Kidney epithelial cell (primary cell): ENCODE measurements at regions not wholly inside any gene's neighbourhood (a gene's known extent, or its start where the extent isn't known, plus 50 kb on each side); places are given as distances from the start of the nearest gene placed in this dataset.
"Not testable (repeated sequence)": the region's sequence is repeated elsewhere in the genome, so short reads cannot be mapped to it uniquely, and the experiment has no call there.

Experiments used
- DNase-seq: peaks from one replicate; pipeline ENCODE4 v3.0.0-alpha.2; 2010; ENCODE audit warnings: low read depth
- H3K27me3 ChIP-seq: 2 replicates; pipeline ENCODE4 v1.6.0; 2011; ENCODE audit warnings: low read length; ENCODE audit not compliant: control insufficient read depth, insufficient read depth
- H3K36me3 ChIP-seq: 2 replicates; pipeline ENCODE4 v1.5.1; 2011; ENCODE audit warnings: low read length; ENCODE audit not compliant: control insufficient read depth, insufficient read depth
- H3K4me3 ChIP-seq: 2 replicates; pipeline ENCODE4 v1.5.1; 2011; ENCODE audit warnings: low read depth, mild to moderate bottlenecking, control low read depth, low read length

- H3K36me3 ChIP-seq, DNase-seq: not testable (repeated sequence)
- Histone ChIP-seq H3K4me3 (peak overlapping the region; percentile 77), H3K27me3 (peaks cover 38% of the 10 kb centered on the region)
Observed at GRCh38 chr9:62798884-62799850, 1609.3 kb downstream of the SPATA31A7 start.

- Histone ChIP-seq H3K27me3 (peaks cover 38% of the 10 kb centered on the region), H3K4me3 (peak overlapping the region; percentile 77)
- H3K36me3 ChIP-seq, DNase-seq: not testable (repeated sequence)
Observed at GRCh38 chr9:62799851-62800371, 1610.1 kb downstream of the SPATA31A7 start.

- Histone ChIP-seq H3K4me3 (peak overlapping the region; percentile 77), H3K27me3 (peaks cover 38% of the 10 kb centered on the region)
- not testable (repeated sequence) for DNase-seq, H3K36me3 ChIP-seq
Observed at GRCh38 chr9:62800451-62801371, 1610.9 kb downstream of the SPATA31A7 start.

- not testable (repeated sequence) for DNase-seq, H3K36me3 ChIP-seq
- Histone ChIP-seq H3K4me3 (peak overlapping the region; percentile 77), H3K27me3 (peaks cover 38% of the 10 kb centered on the region)
Observed at GRCh38 chr9:62801372-62801811, 1611.6 kb downstream of the SPATA31A7 start.

- not testable (repeated sequence) for DNase-seq, H3K36me3 ChIP-seq
- H3K27me3 ChIP-seq: peaks cover 38% of the 10 kb centered on the region
- H3K4me3 ChIP-seq: peak overlapping the region; percentile 77
Observed at GRCh38 chr9:62801961-62802718, 1612.3 kb downstream of the SPATA31A7 start.

GRCh38 chr9:62802719-62803079 lies 1612.9 kb downstream of the SPATA31A7 start:
- H3K27me3 ChIP-seq: peaks cover 38% of the 10 kb centered on the region
- not testable (repeated sequence) for DNase-seq
- H3K4me3 ChIP-seq: peak overlapping the region; percentile 77

GRCh38 chr9:62803099-62803498 lies 1613.3 kb downstream of the SPATA31A7 start:
- H3K4me3 ChIP-seq: peak overlapping the region; percentile 16
- DNase-seq, H3K36me3 ChIP-seq: not testable (repeated sequence)
- H3K27me3 ChIP-seq: peaks cover 38% of the 10 kb centered on the region

More at GRCh38 chr9:62802719-62803079, 1612.9 kb downstream of the SPATA31A7 start:
- H3K36me3 ChIP-seq: not testable (repeated sequence)

- not testable (repeated sequence) for H3K4me3 ChIP-seq, DNase-seq, H3K36me3 ChIP-seq
- peaks cover 32% of the 10 kb centered on the region for H3K27me3 ChIP-seq
Observed at GRCh38 chr9:62804314-62804713, 1614.5 kb downstream of the SPATA31A7 start.

- not testable (repeated sequence) for H3K4me3 ChIP-seq, H3K27me3 ChIP-seq, DNase-seq, H3K36me3 ChIP-seq
Observed at GRCh38 chr9:62807424-62807823, 1617.6 kb downstream of the SPATA31A7 start.

GRCh38 chr9:62808081-62808480 lies 1618.2 kb downstream of the SPATA31A7 start:
- not testable (repeated sequence) for H3K36me3 ChIP-seq, DNase-seq

GRCh38 chr9:62810318-62810717 lies 1620.5 kb downstream of the SPATA31A7 start:
- not testable (repeated sequence) for H3K4me3 ChIP-seq, DNase-seq, H3K36me3 ChIP-seq, H3K27me3 ChIP-seq

More at GRCh38 chr9:62808081-62808480, 1618.2 kb downstream of the SPATA31A7 start:
- H3K4me3 ChIP-seq, H3K27me3 ChIP-seq: not testable (repeated sequence)

- H3K36me3 ChIP-seq, DNase-seq, H3K27me3 ChIP-seq, H3K4me3 ChIP-seq: not testable (repeated sequence)
Observed at GRCh38 chr9:62810811-62811315, 1621.0 kb downstream of the SPATA31A7 start.

GRCh38 chr9:62815436-62815835 lies 1625.6 kb downstream of the SPATA31A7 start:
- H3K4me3 ChIP-seq, H3K27me3 ChIP-seq, DNase-seq, H3K36me3 ChIP-seq: not testable (repeated sequence)
